Chondrocyte (in vitro differentiated cells): ENCODE measurements at regions not wholly inside any gene's neighbourhood (a gene's known extent, or its start where the extent isn't known, plus 50 kb on each side); places are given as distances from the start of the nearest gene placed in this dataset.

Experiments
- DNase-seq: peaks from one replicate; pipeline ENCODE4 v3.0.0; 2021; ENCODE audit warnings: mixed read lengths, low spot score
- H3K27ac Mint-ChIP-seq: one replicate; pipeline ENCODE4 v1.8.0; 2021; ENCODE audit warnings: mild to moderate bottlenecking, moderate library complexity, mixed read lengths; ENCODE audit not compliant: unreplicated experiment
- H3K27me3 Mint-ChIP-seq: 2 replicates; pipeline ENCODE4 v1.8.0; 2021; ENCODE audit warnings: low read depth, mixed read lengths
- H3K36me3 Mint-ChIP-seq: 2 replicates; pipeline ENCODE4 v1.8.0; 2021; ENCODE audit warnings: low read depth, mixed read lengths
- H3K4me1 Mint-ChIP-seq: 2 replicates; pipeline ENCODE4 v1.8.0; 2021; ENCODE audit warnings: low read depth, mild to moderate bottlenecking, mixed read lengths
- H3K4me3 Mint-ChIP-seq: one replicate; pipeline ENCODE4 v1.8.0; 2021; ENCODE audit warnings: mild to moderate bottlenecking, moderate library complexity, mixed read lengths; ENCODE audit not compliant: unreplicated experiment
- H3K9me3 Mint-ChIP-seq: 2 replicates; pipeline ENCODE4 v1.8.0; 2021; ENCODE audit warnings: low read depth, mixed read lengths
- CTCF ChIP-seq: fragments of 200-600 bp; sonication (generic); IDR thresholded peaks from 2 replicates; pipeline ENCODE4 v1.5.0; 2021; ENCODE audit warnings: antibody characterized with exemption, mild to moderate bottlenecking, moderate library complexity

- Mint-ChIP-seq H3K27me3 (peaks cover 2% of the 10 kb centered on the region), H3K27ac (no peak overlapping the region), H3K36me3 (no peaks in the 10 kb centered on the region), H3K9me3 (no peaks in the 10 kb centered on the region), H3K4me3 (no peak overlapping the region), H3K4me1 (peaks cover 14% of the 10 kb centered on the region)
- DNase-seq = no peak
- TF ChIP-seq CTCF = no peak
Measured at GRCh38 chr18:22613058-22613690, 195.5 kb upstream of the CTAGE1 start.

- peaks cover 3% of the 10 kb centered on the region for H3K27me3 Mint-ChIP-seq
- H3K36me3 Mint-ChIP-seq = peaks cover 1% of the 10 kb centered on the region
- no peak for DNase-seq
- peaks cover 14% of the 10 kb centered on the region for H3K4me1 Mint-ChIP-seq
- TF ChIP-seq CTCF = no peak
- H3K9me3 Mint-ChIP-seq = no peaks in the 10 kb centered on the region
- H3K27ac Mint-ChIP-seq = no peak overlapping the region
- no peak overlapping the region for H3K4me3 Mint-ChIP-seq
Measured at GRCh38 chr18:22613788-22614187, 196.1 kb upstream of the CTAGE1 start.

GRCh38 chr18:22623513-22623912, 205.8 kb upstream of the CTAGE1 start:
- no peak for DNase-seq
- H3K9me3 Mint-ChIP-seq = peaks cover 17% of the 10 kb centered on the region
- H3K27me3 Mint-ChIP-seq = peaks cover 2% of the 10 kb centered on the region
- no peak overlapping the region for H3K27ac Mint-ChIP-seq
- no peak overlapping the region for H3K4me3 Mint-ChIP-seq
- no peak for TF ChIP-seq CTCF
- H3K4me1 Mint-ChIP-seq = no peaks in the 10 kb centered on the region
- peaks cover 4% of the 10 kb centered on the region for H3K36me3 Mint-ChIP-seq

GRCh38 chr18:22624176-22624575, 206.5 kb upstream of the CTAGE1 start:
- H3K27ac Mint-ChIP-seq = no peak overlapping the region
- H3K36me3 Mint-ChIP-seq = peaks cover 2% of the 10 kb centered on the region
- H3K9me3 Mint-ChIP-seq = peaks cover 17% of the 10 kb centered on the region
- no peaks in the 10 kb centered on the region for H3K27me3 Mint-ChIP-seq
- H3K4me3 Mint-ChIP-seq = no peak overlapping the region
- no peaks in the 10 kb centered on the region for H3K4me1 Mint-ChIP-seq
- no peak for DNase-seq
- TF ChIP-seq CTCF = no peak

- TF ChIP-seq CTCF = no peak
- no peak for DNase-seq
- Mint-ChIP-seq H3K4me3 (no peak overlapping the region), H3K9me3 (peaks cover 16% of the 10 kb centered on the region), H3K4me1 (no peaks in the 10 kb centered on the region), H3K36me3 (peaks cover 2% of the 10 kb centered on the region), H3K27ac (no peak overlapping the region), H3K27me3 (no peaks in the 10 kb centered on the region)
Measured at GRCh38 chr18:22625406-22625805, 207.7 kb upstream of the CTAGE1 start.
